ENCODE measurements at regions not wholly inside any gene's neighbourhood (a gene's known extent, or its start where the extent isn't known, plus 50 kb on each side); places are given as distances from the start of the nearest gene placed in this dataset.

DNA sequence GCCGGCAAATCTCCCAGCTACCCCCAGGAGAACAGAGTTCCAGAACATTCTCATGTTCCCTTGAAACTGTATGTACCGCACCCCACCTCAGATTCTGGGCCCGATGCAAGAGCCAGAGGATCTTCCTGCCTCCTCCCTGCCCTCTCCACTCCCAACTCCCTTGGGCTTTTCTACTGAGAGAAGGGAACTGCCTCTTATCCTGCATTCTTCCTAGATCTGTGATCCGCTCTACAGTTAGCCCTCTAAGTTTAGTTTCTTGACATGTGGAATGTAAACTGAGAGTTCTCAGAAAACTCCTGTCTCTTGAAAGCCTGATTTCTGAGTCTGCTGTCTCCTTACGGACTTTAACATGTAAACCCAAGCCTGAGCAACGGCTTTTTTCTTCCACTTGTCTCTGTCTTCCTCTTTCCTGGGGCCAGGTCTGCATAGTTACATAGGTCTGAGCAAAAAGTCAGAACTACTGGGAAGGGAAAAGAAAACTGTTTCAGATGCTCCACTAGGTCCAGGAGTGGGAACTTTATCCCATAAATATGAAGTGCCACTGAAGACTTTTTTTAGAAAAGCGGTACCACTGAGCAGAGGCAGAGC is 86.5 kb upstream of the TNFAIP3 start:
- peak overlapping the region; percentile 60 for H3K23ac ChIP-seq (ENCODE audit: low read depth, low read length)
- peak overlapping the region; percentile 85 for H2BK15ac ChIP-seq (ENCODE audit: low read depth, low read length)
- peak overlapping the region; percentile 83 to 87 for H4K8ac ChIP-seq (ENCODE audit: low read depth in 2 of 2, low read length in 2 of 2)
- no peak overlapping the region for H3K4me3 ChIP-seq (ENCODE audit: insufficient read depth, low read depth, low read length)
- no TSS peak for BruUV-seq (replicated peaks)
- intact Hi-C loops (cut with micrococcal nuclease) = no loop called here
- H3K9me3 ChIP-seq (ENCODE audit: control insufficient read depth, insufficient read depth, low read length) = no peaks in the 10 kb centered on the region
- H3K4me1 ChIP-seq (ENCODE audit: control insufficient read depth, insufficient read depth, low read length) = peaks cover 23% of the 10 kb centered on the region
- no peak overlapping the region for H2AK9ac ChIP-seq (replicated peaks; ENCODE audit: low read depth, low read length, poor library complexity)
- no peaks in the 10 kb centered on the region for H4K20me1 ChIP-seq (ENCODE audit: insufficient read depth, low read length)
- ATAC-seq (ENCODE audit: low read depth) (peak; percentile 92), DNase-seq (peak; percentile 63)
- no peak for TF ChIP-seq MXI1 (IDR thresholded peaks at IDR 0.05; ENCODE audit: borderline replicate concordance, low read depth, low read length)
- TF ChIP-seq CEBPB (IDR thresholded peaks at IDR 0.05; ENCODE audit: low read depth, low read length) = no peak
- TF ChIP-seq BHLHE40 (IDR thresholded peaks at IDR 0.05; ENCODE audit: low read depth, low read length) = no peak
- no peak for TF ChIP-seq SMC3 (IDR thresholded peaks at IDR 0.05; ENCODE audit: low read depth, low read length)
- TF ChIP-seq NFE2L2 (IDR thresholded peaks at IDR 0.05; ENCODE audit: low read depth, low read length) = no peak
- no peak for TF ChIP-seq MAFK (IDR thresholded peaks at IDR 0.05; ENCODE audit: low read depth, low read length)
- TF ChIP-seq USF2 (IDR thresholded peaks at IDR 0.05; ENCODE audit: low read depth, low read length) = no peak
- no peak for TF ChIP-seq CTCF (conservative IDR thresholded peaks at IDR 0.05; ENCODE audit: low read depth, low read length)
- TF ChIP-seq, protein P1, sequence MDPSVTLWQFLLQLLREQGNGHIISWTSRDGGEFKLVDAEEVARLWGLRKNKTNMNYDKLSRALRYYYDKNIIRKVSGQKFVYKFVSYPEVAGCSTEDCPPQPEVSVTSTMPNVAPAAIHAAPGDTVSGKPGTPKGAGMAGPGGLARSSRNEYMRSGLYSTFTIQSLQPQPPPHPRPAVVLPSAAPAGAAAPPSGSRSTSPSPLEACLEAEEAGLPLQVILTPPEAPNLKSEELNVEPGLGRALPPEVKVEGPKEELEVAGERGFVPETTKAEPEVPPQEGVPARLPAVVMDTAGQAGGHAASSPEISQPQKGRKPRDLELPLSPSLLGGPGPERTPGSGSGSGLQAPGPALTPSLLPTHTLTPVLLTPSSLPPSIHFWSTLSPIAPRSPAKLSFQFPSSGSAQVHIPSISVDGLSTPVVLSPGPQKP (IDR thresholded peaks at IDR 0.05; ENCODE audit: borderline replicate concordance, low read depth, low read length) = no peak
- no peak for TF ChIP-seq RAD21 (IDR thresholded peaks at IDR 0.05; ENCODE audit: low read length)
- TF ChIP-seq POLR2A (IDR thresholded peaks at IDR 0.05; ENCODE audit: low read depth, low read length) = no peak
- TF ChIP-seq FOS (IDR thresholded peaks at IDR 0.05; ENCODE audit: low read depth, low read length) = no peak
- no peak for TF ChIP-seq RFX5 (IDR thresholded peaks at IDR 0.05; ENCODE audit: low read depth, low read length)
- no peak for TF ChIP-seq MAZ (IDR thresholded peaks at IDR 0.05; ENCODE audit: borderline replicate concordance, low read depth, low read length)
- TF ChIP-seq CHD1 (IDR thresholded peaks at IDR 0.05; ENCODE audit: low read depth, low read length) = no peak
- TF ChIP-seq RCOR1 (IDR thresholded peaks at IDR 0.05; ENCODE audit: insufficient replicate concordance, low read length) = no peak
- peaks cover 11% of the 10 kb centered on the region; the same call in 1 of the 2 replicates for H3K9me1 ChIP-seq (ENCODE audit: insufficient read depth, low read length)
- H3K27me3 ChIP-seq (ENCODE audit: control insufficient read depth, insufficient read depth, low read length) = no peaks in the 10 kb centered on the region
- H3K4me2 ChIP-seq (ENCODE audit: low read depth, low read length) = peak overlapping the region; percentile 52
- peak overlapping the region; percentile 50 for H3K9ac ChIP-seq (ENCODE audit: low read depth, low read length)
- H4K91ac ChIP-seq (ENCODE audit: insufficient read depth, low read depth, low read length) = peak overlapping the region; percentile 79
- in situ Hi-C loops (cut with MboI; ENCODE audit: low sequenced_read_pairs) = no loop called here
- H3K27ac ChIP-seq (ENCODE audit: insufficient read depth, low read length) = peak overlapping the region; percentile 92
- dilution Hi-C loops (cut with HindIII; ENCODE audit: low sequenced_read_pairs, unreplicated experiment) = no loop called here
- peak overlapping the region; percentile 79 for H3K14ac ChIP-seq (replicated peaks; ENCODE audit: low read depth, low read length)
- peak overlapping the region; percentile 18 for H2AFZ ChIP-seq (replicated peaks; ENCODE audit: low read length, poor library complexity)
- H3K4ac ChIP-seq (ENCODE audit: low read depth, low read length) = peak overlapping the region; percentile 88
- no peaks in the 10 kb centered on the region for H3K36me3 ChIP-seq (ENCODE audit: control insufficient read depth, insufficient read depth, low read length)
- H2AK5ac ChIP-seq (ENCODE audit: low read depth, low read length) = peak overlapping the region; percentile 87; the same call in 1 of the 2 replicates
- peak overlapping the region; percentile 94 for H4K5ac ChIP-seq (ENCODE audit: low read depth, low read length)
- H3K18ac ChIP-seq (ENCODE audit: low read depth, low read length) = peak overlapping the region; percentile 92
- peak overlapping the region; percentile 80; the same call in 1 of the 2 replicates for H3K56ac ChIP-seq (ENCODE audit: extremely low read depth, insufficient read depth, low read length)
- ChIA-PET POLR2A (ENCODE audit: unreplicated experiment) (no interaction called here), CTCF (interaction anchor here (1.4 kb wide), 1 partner anchor 86 kb away, joined by 4 read pairs; the partner anchor contains the start of gene TNFAIP3)
- WGBS, 2 experiments (ENCODE audit: extremely low coverage in 2 of 2, insufficient read length in 1 of 2) = no CpG with 5 or more reads among the region's 7 CpGs
- peak overlapping the region; percentile 88 for H2BK120ac ChIP-seq (ENCODE audit: low read depth, low read length)
- peak overlapping the region; percentile 95 for H2BK5ac ChIP-seq (ENCODE audit: low read depth, low read length, poor library complexity, severe bottlenecking)
- H2BK20ac ChIP-seq (ENCODE audit: low read depth, low read length) = peak overlapping the region; percentile 81
- H3K79me1 ChIP-seq (ENCODE audit: low read depth in 1 of 2, low read length in 2 of 2) = no peaks in the 10 kb centered on the region
